CD4-positive, alpha-beta T cell treated with Interleukin-4 for 1 hour (primary cell): ENCODE measurements at regions not wholly inside any gene's neighbourhood (a gene's known extent, or its start where the extent isn't known, plus 50 kb on each side); places are given as distances from the start of the nearest gene placed in this dataset.

Experiments
- DNase-seq, 2 donors: peaks; one replicate each; pipeline ENCODE4 v3.0.0-alpha.2; 2020 to 2022

DNA sequence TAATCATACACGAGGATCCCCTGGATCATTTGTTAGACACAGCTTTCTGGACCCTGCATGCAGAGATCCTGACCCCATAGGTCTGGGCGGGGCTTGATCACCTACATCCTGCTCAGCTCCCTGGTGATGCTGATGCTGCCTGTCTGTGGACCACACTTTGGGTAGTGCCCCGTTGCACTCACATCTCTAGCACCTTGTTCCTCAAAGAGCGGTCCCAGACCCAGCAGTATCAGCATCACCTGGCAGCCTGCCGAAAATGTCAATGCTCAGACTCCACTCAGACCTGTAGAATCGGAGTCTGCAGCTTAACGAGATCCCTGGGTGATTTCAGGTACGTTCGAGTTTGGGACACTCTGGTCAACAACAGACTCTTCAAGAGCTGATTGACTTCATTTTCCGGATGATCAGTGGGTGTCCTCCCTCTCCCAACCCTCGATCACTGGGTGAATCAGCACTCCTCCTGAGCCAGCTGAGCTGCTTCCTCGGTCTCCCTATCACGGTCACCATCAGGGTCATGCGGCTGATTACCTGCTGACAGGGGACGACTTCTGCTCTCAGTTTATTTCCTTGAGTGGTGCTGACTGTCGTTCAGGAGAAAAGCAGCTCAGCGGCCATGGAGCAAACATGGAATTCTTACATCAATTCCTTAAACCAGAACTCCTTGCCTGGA lies 150.6 kb upstream of the RAB12 start:
- no peak for DNase-seq

DNA sequence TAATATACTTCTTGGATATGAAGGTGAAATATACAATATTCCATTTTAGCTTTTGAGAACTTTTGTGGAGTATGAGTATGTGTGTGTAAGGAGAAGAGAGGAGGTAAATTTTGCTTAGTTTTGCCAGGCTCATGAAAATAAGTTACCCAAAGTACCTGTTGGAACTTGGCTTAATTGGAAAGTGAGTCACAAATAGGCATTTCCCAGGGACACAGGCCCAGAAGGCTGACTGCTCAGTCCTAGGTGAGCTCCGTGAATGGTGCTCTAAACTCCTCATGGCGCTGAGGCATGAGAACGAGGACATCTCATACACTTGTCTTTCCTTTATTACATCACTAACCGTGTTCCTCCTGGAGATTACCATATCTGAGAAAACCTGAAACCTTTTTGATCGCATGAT lies 148.5 kb upstream of the RAB12 start:
- DNase-seq: no peak

DNA sequence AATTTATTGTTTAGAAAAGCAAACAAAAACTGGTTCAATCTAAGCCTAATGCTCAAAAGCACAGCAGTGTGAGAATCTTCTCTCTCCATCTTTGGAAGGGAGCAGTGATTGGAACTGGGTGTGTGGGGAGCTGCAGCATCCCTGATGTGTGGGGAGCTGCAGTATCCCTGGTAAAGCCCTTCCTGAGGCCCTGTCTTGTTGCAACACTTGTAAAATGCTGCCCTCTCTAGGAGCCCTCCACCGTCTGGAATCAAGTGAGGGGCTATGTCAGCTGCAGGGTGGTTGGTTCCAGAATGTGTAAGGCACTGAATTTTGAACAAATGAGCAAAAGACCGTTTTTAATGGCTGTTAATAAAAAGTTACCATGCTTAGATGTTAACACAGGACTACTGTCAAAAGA lies 147.7 kb upstream of the RAB12 start:
- no peak for DNase-seq

DNA sequence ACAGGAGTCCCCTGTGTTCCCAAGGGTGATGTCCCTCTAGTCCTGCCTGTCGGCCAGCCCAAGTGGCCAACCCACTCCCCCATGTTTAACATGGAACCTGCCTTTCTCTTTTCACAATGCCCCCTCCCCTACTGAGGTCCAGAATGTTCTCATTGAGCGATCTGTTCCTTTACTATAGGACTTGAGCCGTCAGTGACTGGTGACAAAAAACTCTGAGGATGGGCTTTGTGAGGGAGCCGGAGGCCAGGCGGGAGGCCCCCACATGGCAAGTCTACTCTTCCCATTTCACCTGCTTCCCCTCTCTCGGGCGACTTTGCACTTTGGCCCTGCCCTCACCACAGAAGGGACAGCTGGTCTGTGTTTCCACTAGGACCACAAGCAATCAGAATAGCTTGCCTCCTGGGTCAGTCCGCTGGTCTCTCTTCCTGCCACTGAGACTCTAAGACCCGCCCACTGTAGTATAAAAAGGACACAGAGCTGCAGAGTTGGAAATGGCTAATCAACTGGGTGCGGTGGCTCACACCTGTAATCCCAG lies 146.5 kb upstream of the RAB12 start:
- DNase-seq: no peak

DNA sequence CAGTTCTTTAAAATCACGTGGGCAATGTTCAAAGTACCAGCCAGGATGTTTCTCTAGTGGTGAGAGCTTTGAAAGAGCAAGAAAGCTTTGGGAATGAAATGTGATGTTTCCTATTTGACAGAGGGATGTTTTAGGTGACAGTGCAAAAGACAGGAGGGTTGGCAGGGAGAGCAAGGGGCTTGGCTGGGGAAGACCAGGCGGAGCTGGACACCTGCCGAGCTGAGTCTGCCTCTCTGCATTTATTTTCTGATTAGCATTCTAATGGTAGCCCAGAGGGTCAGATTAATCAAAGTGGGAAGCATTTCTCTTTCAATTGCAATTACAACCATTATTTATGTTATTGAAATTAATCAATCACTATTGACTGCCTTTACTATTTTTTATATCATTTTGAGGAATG lies 145.4 kb upstream of the RAB12 start:
- DNase-seq: no peak

DNA sequence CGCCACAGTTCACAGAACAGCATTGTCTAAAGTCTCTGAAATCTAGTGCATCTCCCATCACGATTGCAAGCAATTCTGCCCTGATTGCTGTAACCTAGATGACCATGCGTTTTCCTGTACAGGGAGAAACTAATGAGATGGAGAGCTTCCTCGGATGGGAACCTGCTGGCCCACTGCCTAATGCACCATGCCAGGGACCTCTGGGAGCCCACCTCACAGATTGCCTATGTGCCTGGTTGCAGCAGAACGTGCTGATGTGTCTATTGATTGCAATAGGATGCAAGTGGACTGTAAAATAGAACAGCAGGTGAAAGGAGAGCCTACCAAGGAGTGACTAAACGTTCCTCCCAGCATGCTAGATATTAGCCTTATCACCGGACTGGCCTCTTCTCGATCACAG lies 141.0 kb upstream of the RAB12 start:
- no peak for DNase-seq

DNA sequence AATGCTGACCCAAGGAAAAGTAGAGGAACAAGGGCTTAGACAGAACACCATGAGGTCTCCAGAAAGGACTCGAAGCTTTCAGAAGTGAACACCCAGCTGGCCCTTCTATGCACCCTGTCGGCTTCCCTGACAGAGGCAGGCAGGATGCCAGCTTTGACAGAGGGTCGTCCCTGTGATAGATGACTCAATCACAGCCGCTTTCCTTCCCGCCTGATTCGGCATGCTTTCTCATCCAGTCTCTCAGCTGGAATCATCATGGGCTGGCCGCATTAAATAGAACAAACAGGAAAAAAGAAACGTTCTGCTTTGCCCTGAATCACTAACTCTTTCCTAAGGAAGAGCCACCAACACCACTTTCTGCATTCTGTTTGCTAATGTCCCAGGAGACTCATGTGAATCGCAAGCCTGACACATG lies 140.3 kb upstream of the RAB12 start:
- no peak for DNase-seq

DNA sequence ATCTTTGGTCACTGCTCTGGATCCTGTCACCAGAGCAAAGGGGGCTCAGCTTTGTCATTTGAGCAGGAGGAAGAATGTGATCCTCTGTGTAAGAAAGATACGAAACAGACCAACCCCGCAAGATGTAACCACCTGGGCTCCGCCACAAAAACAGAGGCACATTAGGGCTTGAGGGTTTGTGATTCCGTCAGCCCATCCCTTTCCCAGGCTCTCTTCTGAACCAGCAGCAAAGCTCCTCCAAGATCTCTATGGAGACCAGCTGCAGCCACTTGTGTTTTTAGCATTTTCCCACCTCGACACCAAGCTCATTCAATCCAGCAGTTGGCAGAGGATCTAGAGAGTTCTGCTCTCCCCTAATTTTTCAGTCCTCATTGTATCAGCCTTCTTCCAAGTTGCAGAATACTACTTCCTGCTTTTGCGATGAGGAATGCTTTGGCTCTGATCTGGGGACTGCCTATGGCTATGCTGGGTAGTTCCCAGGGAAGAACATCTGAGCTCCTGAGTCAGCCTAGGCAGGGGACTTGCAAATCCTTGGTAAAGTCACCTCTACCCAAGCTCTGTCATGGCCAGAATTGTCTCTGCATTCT lies 139.6 kb upstream of the RAB12 start:
- DNase-seq: no peak

DNA sequence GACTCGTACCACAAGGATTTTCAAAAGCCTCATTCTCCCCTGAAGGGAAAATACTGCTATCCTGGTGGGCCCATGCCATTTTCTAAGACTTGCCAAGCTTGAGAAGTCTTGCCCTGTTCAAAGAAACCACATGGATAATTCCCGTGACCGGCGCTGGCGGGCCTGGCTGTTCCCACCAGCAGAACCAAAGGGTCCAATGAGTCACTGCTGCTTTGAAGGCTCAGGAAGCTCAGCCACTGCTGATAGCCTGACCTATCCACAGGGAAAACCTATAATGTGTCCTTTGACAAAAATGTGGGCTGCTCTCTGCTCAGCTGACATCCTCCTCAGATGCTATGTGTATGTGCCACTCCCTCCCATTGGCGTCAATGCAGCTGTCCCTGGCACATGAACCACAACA lies 137.9 kb upstream of the RAB12 start:
- no peak for DNase-seq

DNA sequence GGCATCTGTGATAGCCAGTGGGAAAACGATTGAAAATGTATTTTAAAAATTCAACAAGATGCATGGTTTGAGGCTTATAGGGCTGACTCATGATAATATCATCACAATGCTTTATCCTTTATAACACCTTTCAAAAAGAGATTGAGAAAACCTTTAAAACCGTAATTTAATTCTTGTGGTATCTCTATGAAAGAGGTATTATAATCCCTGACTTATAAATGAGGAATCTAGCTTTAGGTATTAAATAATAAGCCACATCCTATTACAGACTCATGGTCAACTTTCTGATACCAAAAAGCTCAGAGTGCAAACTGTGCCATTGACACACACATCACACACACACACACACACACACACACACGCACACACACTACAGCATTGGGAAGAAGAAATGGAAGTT lies 134.6 kb upstream of the RAB12 start:
- no peak for DNase-seq

DNA sequence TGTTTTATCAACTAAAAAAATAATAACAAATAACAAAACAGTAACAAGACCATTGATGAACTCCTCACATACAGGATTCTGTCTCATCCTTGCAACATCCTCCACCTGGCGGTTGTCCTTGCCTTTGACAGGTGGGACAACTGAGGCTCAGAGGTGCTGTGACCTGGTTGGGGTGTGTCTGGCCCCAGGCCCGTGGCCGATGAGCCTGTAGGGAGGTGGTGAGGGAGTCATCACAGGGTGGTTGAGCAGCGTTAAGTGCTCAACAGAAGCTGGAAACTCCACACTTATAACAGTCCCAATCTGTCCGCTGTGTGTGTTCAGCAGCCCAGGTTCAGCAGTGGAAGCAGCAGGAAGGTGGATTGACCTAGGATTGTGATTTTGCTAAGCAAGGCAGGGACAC lies 131.6 kb upstream of the RAB12 start:
- DNase-seq: no peak

DNA sequence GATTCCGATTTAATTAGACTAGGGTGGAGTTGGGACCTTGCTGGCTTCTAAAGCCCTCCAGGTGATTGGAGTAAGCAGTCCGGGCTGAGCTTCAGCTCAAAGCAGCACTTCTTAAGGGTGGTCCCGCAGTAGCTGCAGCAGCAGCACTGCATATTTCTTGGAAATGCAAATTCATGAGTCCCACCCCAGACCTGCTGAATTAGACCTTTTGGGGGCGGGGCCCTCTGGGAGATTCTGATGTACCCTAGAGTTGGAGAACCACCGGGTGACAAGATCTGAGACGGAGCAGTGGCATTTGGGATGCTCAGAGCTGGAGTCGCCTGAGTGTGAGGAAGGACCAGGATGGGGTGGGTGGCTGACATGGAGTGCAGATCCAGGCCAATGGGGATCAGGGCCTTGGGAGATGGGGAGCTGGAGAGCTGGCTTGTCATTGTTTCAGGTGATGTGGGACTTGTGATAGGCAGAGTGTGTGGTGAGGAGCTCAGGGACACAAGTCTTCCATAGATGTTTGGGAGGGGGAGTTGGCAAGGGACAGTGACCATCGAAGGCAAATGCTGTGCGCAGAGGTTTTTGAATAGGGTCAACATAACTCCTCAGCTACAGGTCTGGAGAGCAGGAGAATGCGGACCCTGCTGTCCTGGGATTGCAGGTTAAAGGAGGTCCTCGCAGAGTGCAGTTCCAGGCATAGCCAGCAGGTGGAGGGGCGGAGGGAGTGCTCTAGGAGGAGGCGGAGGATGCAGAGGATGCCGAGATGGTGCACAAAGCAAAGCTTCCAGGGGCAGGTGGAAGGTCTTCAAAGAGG lies 130.9 kb upstream of the RAB12 start:
- DNase-seq: peak; percentile 34 to 35

DNA sequence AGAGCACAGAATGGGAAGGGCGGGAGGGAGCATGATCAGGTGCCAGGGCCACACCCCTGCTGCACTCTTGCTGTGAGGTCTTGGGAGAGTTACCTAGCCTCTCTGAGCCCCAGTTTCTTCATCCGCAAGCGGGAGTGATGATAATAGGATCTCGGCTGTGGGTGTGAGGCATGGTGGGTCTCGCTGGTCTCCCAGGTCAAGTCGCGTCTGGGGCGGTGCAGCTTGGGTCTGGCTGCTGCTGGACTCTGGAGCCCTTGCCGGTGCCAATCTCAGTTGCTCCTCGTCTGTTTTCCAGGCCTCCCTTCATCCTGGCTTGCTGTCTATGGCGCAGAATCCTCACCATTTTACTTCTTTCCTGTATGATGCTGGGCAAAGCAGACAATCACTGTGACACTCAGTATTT lies 130.3 kb upstream of the RAB12 start:
- DNase-seq: no peak

DNA sequence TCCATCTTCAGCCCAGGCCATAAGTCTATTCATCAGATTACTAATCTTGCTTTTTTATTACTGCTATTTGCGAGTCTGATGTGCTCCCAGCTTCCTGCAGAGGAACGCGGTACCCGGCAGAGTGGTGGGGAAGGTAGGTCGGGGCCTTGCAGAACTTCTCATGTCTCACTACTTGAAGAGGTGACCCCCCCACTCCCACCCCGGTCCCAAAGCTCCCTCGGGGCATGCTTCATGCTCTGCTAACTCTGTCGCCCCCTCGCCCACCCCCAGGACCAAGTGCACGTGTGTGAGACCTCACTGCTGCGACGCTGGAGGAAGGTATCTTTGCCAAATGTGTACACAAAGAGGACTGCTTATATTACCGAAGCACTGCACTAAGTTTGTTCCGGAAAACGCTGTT lies 129.4 kb upstream of the RAB12 start:
- no peak for DNase-seq

DNA sequence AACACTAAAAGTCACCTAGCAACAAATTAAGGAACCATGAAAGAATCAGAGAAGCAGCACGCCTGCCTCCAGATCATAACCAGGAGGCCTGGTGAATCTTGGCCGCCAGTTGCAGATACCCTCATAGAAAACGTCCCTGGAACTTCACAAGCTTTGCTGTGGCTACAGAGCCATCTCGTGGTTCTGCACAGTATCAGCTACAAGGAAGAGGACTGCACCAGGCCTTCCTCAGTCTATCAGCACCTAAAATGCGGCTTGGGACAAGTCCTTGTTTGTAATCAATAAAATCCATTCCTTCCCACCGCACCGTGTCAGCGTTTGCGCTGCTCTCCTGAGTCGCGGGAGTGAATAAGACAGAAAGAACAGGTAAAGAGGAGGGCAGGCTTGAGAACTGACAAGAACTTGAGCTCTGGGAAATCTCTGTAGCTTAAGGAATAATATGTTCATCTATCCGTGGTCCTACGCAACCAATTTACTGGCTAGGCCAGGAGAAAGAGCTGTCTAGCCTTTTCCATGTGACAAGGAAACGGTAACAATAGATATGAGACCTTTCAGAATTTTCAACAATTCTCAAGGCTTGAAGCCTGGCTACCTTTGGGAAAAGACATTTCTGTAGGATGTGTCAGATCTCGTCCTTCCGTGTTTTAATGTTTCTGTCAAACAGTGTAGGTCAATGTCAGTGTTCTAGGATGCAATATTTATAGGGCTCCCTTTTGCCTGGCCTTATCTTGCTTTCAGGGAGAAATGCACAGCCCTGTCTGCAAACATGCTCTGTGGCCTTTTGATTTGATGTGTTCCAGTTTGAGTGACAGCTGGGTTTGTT lies 128.5 kb upstream of the RAB12 start:
- DNase-seq: no peak

DNA sequence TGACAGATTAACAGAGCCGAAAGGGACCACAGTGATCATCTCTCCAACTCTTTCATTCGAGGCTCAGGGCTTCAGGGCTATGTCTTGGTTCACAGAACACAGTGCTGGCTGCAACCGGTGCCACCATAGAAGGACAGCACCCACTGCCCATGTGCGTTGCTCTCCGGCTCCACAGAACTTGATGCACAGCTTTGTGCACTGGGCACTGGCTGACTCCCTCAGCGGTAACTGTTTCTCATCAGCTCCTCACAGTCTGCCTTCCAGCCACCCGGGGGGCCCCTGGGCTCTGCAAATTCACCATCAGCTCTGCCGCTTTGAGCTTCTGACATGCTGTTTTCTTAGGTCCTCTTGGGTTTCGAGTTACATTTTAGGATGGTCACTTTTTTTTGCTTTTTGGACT lies 124.3 kb upstream of the RAB12 start:
- no peak for DNase-seq

DNA sequence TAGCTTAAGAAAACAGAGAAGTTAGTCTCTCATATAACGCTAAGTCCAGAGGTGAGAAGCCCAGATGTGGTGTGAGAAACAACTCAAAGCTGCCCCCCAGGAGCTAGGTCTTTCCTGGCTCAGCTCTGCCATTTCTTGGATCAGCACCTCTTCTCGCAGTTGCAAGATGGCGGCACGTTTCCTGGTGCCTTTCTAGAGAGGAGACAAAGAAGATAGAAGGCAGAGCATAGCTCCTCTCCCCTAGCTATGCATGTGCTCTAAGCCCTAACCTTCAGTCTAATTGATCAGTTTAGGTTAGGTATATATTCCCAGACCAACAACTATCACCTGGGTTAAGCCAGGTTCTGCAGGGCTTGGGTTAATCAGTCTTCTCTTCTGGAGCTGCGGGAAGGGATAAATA lies 119.5 kb upstream of the RAB12 start:
- DNase-seq: no peak

DNA sequence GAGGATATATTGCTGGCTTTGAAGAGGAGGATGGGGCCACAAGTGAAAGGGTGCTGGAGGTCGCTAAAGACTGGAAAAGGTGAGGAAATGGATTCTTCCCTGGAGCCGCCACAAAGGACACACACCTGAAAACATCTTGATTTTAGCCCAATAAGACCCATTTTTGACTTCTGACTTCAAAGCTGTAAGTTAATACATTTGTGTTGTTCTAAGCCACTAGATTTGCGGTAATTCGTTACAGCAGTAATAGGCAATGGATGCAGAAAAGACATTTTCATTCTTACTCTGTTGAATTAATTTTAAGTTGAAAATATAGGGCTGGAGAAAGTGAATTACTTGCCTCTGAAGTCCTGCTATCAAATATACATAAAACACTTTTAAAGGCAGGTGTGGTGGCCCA lies 117.7 kb upstream of the RAB12 start:
- DNase-seq: no peak

DNA sequence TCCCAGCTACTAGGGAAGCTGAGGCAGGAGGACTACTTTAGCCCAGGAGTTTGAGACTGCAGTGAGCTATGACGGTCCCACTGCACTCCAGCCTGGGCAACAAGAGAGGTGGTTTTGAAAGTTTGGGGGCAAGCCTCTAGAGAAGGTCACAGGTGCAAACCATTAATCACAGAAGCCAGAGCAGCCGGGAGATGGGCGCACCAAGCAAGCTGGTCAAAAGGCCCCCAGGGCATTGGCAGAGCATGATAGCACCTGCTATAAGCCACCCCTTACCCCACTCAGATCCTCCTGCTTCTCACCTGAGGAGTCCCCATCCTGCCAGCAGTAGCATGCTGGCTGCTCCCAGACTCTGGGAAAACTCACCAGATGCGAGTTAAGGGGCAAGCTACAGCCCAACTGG lies 116.1 kb upstream of the RAB12 start:
- no peak for DNase-seq

DNA sequence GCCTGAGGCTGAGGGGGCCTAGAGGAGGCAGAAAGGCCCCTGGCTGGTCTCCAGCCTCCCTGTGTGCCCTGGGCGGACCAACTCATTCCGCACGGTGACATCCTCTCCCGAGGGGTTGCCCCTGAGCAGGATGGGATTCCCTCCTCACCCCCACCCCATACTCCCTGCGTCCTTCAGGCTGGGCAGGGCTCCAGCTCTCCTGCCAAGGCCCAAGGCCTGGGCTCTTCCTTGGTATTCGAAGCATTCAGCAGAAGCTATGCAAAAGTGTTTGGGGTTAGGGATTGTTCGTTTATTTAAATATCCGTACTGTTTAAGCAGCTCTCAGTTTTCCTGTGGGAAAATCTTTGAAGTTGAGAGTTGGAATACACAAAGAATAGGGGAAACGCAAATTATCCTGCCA lies 113.1 kb upstream of the RAB12 start:
- no peak for DNase-seq

DNA sequence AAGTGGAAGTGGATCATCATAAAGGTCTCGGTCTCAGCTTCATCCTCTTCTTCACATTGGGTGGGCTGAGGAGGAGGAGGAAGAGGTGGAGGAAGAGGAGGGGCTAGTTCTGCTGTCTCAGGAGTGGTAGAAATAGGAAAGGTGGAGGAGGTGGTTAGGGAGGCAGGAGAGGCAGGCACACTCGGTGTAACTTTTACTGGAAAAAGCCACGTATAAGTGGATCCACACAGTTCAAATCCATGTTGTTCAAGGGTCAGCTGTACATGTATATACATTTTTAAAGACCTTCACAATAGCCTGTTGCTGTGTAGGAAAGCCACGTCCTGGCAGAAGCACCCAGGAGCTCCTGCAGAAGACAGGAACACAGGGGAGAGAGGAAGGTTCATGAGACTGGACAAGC lies 110.3 kb upstream of the RAB12 start:
- no peak for DNase-seq

DNA sequence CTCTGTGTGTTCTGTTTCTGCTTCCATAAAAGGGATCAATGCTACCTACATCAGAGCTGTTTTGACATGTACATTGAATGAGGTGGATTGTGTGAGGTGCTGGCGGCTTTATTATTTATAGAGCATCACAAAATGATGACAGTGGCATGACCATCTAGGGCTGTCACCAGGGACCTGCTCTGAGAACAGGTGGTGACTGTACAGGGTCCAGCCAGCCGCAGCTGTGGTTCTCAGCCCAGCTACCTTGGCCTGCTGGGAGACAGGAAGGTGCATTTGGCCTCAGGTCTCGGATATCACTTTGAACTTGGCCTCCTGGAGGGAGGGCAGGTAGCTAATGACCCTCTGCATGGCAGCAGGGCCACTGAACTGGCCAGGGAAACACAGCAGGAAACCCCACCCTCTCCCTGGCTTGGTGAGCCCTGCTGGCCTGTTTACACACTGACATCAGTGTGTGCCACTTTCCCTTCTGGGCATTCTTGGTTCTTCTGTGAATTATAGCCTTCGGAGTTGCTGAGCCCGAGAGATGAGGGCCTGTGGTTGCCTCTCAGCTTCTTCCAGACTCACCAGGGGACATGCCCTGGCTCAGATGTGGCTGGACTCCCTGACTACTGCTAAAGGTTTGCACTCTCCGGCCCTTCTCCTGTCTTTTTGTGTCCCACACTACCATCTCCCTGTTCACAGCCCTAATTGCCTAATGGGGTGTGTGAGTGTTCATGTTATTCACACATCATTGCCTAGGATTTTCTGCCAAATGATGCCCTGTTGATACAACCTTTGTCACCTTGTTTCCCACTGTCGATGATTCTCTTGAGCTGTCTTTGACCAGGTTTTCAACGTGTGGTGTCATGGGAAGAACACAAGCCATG lies 109.2 kb upstream of the RAB12 start:
- DNase-seq: no peak
